ENCODE measurements at regions not wholly inside any gene's neighbourhood (a gene's known extent, or its start where the extent isn't known, plus 50 kb on each side); places are given as distances from the start of the nearest gene placed in this dataset.
"Not testable (repeated sequence)": the region's sequence is repeated elsewhere in the genome, so short reads cannot be mapped to it uniquely, and the experiment has no call there.

GRCh38 chr15:95629503-95630168 lies 700.9 kb upstream of the NR2F2 start:
- no peak for DNase-seq

DNA sequence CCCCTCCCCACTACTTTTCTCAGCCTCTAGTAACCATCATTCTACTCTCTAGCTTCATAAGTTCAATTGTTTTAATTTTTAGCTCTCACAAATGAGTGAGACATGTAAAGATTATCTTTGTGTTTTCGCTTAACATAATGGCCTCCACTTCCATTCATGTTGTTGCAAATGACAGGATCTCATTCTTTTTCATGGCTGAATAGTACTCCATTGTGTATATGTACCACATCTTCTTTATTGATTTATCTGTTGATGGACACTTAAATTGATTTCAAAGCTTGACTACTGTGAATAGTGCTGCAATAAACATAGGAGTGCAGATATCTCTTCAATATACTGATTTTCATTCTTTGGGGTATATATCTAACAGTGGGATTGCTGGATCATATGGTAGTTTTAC lies 699.8 kb upstream of the NR2F2 start:
- no peak for DNase-seq

- DNase-seq, result no peak
Measured at GRCh38 chr15:95635666-95636065, 694.8 kb upstream of the NR2F2 start.

GRCh38 chr15:95636107-95636506 lies 694.4 kb upstream of the NR2F2 start:
- DNase-seq, result no peak

GRCh38 chr15:95637234-95637633 lies 693.3 kb upstream of the NR2F2 start:
- not testable (repeated sequence) for DNase-seq

DNA sequence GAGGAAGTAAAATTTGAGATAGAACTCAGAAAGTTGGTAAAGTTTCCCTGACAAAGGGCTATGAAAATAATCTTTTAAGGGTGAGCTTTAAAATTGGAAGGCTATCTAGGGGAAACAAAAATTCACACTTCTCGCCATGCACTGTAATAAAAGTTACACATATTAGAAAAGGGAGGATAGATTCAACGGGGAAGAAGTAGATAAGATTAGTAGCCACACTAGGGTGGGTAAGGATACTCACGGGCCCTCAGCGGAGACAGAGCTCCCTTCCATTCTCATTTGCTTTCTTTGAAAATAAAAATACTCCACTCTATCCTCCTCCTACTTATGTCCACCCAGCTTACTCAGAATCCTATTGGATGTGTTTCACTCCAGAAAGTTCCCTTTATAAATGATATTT lies 691.3 kb upstream of the NR2F2 start:
- no peak for DNase-seq

DNA sequence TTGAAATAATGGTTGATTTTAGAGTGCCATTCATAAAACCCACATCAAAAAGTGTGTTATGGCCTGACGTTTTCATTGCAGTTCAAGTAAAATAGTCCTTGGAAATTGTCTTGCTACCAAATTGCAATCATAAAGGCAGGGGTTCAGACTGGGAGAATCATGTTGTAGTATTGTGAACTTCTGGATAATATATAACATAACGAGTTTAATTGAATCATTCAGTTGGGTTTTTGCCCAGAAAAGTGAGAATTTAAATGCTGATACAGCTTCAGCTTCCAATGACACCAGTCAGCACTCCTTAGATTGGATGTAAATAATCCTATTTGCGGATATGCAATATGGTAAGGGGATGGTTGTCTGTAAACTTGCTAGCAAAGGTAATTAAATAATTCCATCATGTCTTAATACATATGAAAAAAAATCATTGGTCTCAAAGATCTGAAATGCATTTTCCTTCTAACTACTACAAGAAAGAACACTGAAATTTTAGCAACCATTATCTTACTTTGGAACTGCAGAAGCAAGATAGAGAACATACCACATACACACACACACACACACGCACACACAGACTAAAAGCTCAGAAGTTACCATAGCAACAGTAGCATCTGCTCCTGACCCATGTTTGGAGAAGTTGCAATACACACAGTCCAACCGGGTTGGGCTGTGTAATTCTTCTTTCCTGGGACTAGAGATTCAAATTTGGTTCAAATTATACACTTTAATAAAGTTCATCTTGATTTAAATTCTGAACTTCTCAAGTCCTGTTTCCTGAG lies 686.2 kb upstream of the NR2F2 start:
- no peak for DNase-seq

GRCh38 chr15:95645791-95646338 lies 684.6 kb upstream of the NR2F2 start:
- no peak for DNase-seq

DNA sequence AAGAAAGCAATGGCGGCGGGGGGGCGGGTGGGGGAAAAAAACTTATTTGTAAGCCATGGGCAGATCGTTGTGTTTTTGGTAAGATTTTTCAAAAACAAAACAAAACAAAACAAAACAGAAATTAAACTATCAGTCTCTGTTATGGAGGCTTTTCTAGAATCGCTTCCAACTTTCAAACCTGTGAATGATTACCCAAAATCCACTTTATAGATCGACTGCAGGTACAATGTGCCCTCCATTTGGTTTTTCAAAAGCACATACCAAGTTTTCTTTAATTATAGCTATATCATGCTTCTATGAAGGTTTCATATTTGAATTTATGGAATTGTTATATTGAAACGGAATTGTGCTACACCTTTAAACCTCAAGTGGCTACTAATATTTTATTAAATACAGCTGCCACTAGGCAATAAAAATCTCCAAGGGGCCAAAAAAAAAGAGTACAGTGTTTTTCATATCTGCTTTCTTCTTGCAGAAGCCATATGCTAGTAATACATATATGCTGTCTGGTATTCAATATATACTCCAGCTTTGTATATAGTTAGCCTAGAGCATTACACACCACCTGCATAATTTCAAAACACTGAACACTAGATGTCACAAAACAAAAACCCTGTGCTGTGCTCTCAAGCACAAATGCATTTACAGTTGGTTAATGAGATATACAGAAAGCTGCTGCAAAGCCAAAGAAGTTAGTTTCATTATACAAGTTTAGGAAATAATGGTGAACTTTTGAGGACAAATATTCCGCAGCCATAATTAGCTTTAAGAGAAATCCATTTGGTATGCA lies 683.8 kb upstream of the NR2F2 start:
- no peak for DNase-seq

- no peak for DNase-seq
Measured at GRCh38 chr15:95647531-95648277, 682.8 kb upstream of the NR2F2 start.

GRCh38 chr15:95653361-95653805 lies 677.1 kb upstream of the NR2F2 start:
- no peak for DNase-seq

- DNase-seq, result no peak
Measured at GRCh38 chr15:95655089-95655607, 675.4 kb upstream of the NR2F2 start.

DNA sequence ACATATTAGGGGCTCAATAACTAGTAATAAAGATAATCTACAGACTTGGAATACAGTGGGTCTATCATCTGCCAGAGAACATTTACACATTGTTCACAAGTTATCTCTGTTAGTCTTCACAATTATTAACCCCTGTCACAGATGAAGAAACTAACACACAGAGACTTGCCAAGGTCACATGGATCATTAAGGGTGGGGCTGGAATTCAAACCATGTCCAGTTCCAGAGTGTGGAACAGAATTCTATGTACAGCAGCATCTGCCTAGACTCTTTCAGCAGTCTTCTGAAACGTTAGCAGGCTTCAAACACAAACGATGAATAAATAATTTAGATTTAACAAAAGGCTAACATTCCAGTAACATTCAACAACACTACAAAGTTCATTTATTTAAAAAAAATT lies 673.9 kb upstream of the NR2F2 start:
- no peak for DNase-seq

- DNase-seq, result no peak
Measured at GRCh38 chr15:95658799-95659198, 671.7 kb upstream of the NR2F2 start.

DNA sequence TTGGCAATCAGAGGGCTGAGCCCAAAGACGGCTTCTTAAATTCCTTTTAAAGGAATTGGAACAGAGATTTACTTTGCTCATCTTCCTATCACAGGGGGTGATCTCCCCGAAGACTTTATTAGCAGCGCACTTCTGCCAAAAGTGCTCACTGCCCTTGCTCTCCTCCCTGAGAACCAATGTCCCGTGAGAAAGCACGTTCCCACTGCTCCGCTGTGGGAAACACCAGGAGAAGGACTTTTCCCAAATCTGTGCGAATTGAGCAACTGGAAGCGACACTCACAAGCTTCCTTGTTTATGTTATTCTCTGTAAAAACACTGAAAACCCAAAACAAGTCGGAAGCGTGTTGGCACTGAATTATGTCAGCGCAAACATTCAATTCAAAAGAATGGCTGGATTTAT lies 670.8 kb upstream of the NR2F2 start:
- no peak for DNase-seq

- DNase-seq, result no peak
Measured at GRCh38 chr15:95662638-95663037, 667.9 kb upstream of the NR2F2 start.

GRCh38 chr15:95663156-95664100 lies 667.1 kb upstream of the NR2F2 start:
- no peak for DNase-seq

GRCh38 chr15:95664450-95664849 lies 666.0 kb upstream of the NR2F2 start:
- DNase-seq, result no peak

DNA sequence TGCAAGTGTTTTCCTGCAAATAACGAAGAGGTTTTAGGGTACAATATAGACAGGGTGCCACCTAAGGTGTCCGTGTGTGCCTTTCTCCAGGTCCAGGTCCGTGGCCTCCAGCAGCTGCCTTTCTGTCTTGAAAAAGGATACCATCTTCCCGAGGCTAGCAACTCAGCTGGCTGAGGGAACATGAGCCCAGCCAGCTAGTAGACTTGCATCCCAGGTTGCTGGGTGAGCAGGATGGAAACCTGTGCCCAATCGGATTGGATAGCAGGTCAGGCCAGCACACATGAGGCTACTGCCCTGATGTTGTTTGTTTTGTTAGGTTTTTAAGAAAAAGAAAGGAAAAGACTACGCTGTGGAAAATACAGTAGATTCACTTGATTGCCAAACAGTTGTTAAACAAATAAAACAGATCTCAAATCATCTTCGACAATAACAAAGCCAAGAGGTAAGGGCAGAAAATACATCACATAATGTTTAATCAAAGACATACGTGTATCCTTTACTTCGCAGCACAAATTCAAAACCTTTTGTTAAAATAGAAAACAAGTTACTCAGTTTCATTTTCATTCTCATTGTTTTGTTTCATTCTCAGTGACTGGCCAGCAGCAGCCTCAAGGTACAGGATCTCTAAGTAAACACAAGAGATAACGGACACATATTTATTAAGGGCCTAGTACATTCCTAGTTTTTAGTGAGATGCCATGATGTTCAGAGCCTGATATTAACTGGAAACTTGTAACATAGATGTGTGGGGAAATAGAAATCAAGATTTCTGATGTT lies 661.2 kb upstream of the NR2F2 start:
- DNase-seq, result no peak

All from amygdala (tissue), 56 donors.